K562 (cell line): ENCODE measurements at regions not wholly inside any gene's neighbourhood (a gene's known extent, or its start where the extent isn't known, plus 50 kb on each side); places are given as distances from the start of the nearest gene placed in this dataset.

Experiments used
- ARNT ChIP-seq, 2 experiments: fragments of 450-650 bp; IDR thresholded peaks; 2 replicates each; pipeline ENCODE4 v1.6.1; 2016; ENCODE audit warnings: mild to moderate bottlenecking in 1 of 2
- CTBP1 ChIP-seq: fragments of 450-650 bp; IDR thresholded peaks from 2 replicates; pipeline ENCODE4 v1.6.1; 2016; ENCODE audit warnings: borderline replicate concordance
- ESRRA ChIP-seq: fragments of 450-650 bp; IDR thresholded peaks from 2 replicates; pipeline ENCODE4 v1.6.1; 2014; ENCODE audit warnings: low read depth, mild to moderate bottlenecking, moderate library complexity, borderline replicate concordance
- MAZ ChIP-seq, 2 experiments: fragments of 450-650 bp in 1 of 2; sonication (generic) in 1 of 2; formaldehyde crosslinking; IDR thresholded peaks in 1 of 2; conservative IDR thresholded peaks in 1 of 2; 2 replicates each; pipeline versions ENCODE4 v1.4.0 to v1.5.0; 2020; ENCODE audit warnings: mild to moderate bottlenecking in 1 of 2, missing genetic modification reagents in 1 of 2
- MBD2 ChIP-seq: sonication (generic); IDR thresholded peaks from 2 replicates; pipeline ENCODE4 v1.6.1; 2016; ENCODE audit warnings: low read depth, borderline replicate concordance
- MITF ChIP-seq: IDR thresholded peaks from 2 replicates; pipeline ENCODE4 v1.6.1; 2014; ENCODE audit warnings: antibody characterized with exemption
- MNT ChIP-seq, 2 experiments: fragments of 450-650 bp; conservative IDR thresholded peaks; 2 replicates each; pipeline ENCODE4 v1.6.1; 2017; ENCODE audit warnings: mild to moderate bottlenecking in 2 of 2, moderate library complexity in 2 of 2
- NFIC ChIP-seq: fragments of 450-650 bp; IDR thresholded peaks from 2 replicates; pipeline ENCODE4 v1.6.1; 2017; ENCODE audit warnings: mild to moderate bottlenecking, inconsistent platforms
- NR2C2 ChIP-seq, 2 experiments: fragments of 200-800 bp in 1 of 2; sonication (Bioruptor generic) in 1 of 2; sonication (generic) in 1 of 2; formaldehyde crosslinking in 1 of 2; IDR thresholded peaks; 2 replicates each; pipeline versions ENCODE4 v1.6.1 to v1.8.0; 2016 to 2022; ENCODE audit warnings: mild to moderate bottlenecking in 1 of 2, missing compliant biosample characterization in 1 of 2, missing genetic modification characterization in 1 of 2, missing genetic modification reagents in 1 of 2
- RFX7 ChIP-seq: fragments of 250-450 bp; sonication (Bioruptor Pico); IDR thresholded peaks from 2 replicates; pipeline ENCODE4 v1.5.1; 2021; ENCODE audit warnings: mild to moderate bottlenecking
- RNF2 ChIP-seq: sonication (generic); IDR thresholded peaks from 2 replicates; pipeline ENCODE4 v1.6.1; 2016
- SMAD4 ChIP-seq: fragments of 250-450 bp; sonication (Bioruptor Pico); conservative IDR thresholded peaks from 2 replicates; pipeline ENCODE4 v1.8.0; 2021; ENCODE audit warnings: inconsistent platforms, mild to moderate bottlenecking, moderate library complexity
- TEAD2 ChIP-seq: fragments of 450-650 bp; IDR thresholded peaks from 2 replicates; pipeline ENCODE4 v1.6.1; 2016; ENCODE audit warnings: missing genetic modification characterization, control low read depth, missing compliant biosample characterization
- ZEB2 ChIP-seq: fragments of 450-650 bp; IDR thresholded peaks from 2 replicates; pipeline ENCODE4 v1.6.1; 2016
- ZKSCAN8 ChIP-seq: fragments of 200-800 bp; sonication (Bioruptor generic); IDR thresholded peaks from 2 replicates; pipeline ENCODE4 v1.6.1; 2016; ENCODE audit warnings: missing genetic modification characterization, missing compliant biosample characterization
- TF ChIP-seq, protein P1 (sequence below), 3 experiments: fragments of 200-800 bp in 1 of 3; sonication (Bioruptor generic) in 1 of 3; sonication (generic) in 1 of 3; formaldehyde crosslinking in 1 of 3; IDR thresholded peaks; 2 replicates each; pipeline versions ENCODE4 v1.6.1 to v1.8.0; 2016 to 2022; ENCODE audit warnings: mild to moderate bottlenecking in 2 of 3, missing compliant biosample characterization in 2 of 3, missing genetic modification characterization in 2 of 3, missing genetic modification reagents in 1 of 3
- TF ChIP-seq, protein P2 (sequence below): fragments of 450-650 bp; IDR thresholded peaks from 2 replicates; pipeline ENCODE4 v1.6.1; 2014; ENCODE audit warnings: low read depth, mild to moderate bottlenecking, moderate library complexity, borderline replicate concordance
- TF ChIP-seq, protein P3 (sequence below): fragments of 200-800 bp; sonication (Bioruptor generic); IDR thresholded peaks from 2 replicates; pipeline ENCODE4 v1.6.1; 2017; ENCODE audit warnings: missing genetic modification characterization, missing compliant biosample characterization
- TF ChIP-seq, protein P4 (sequence below): fragments of 250-450 bp; sonication (Bioruptor Pico); IDR thresholded peaks from 2 replicates; pipeline ENCODE4 v1.8.0; 2021; ENCODE audit warnings: moderate library complexity, mild to moderate bottlenecking, inconsistent platforms

GRCh38 chr2:195513119-195513518 is 143.9 kb upstream of the SLC39A10 start (continued):
- peak; percentile 78 for TF ChIP-seq ZEB2
- TF ChIP-seq MAZ (CRISPR knock-in tag; conservative IDR thresholded peaks at IDR 0.05 in 1 of 2, IDR thresholded peaks at IDR 0.05 in 1 of 2), result peak in 1 of 2 experiments; percentile 44; a peak in 1 of 4 replicates
- TF ChIP-seq SMAD4 (CRISPR knock-in tag), result peak; percentile 69
- TF ChIP-seq ESRRA, result peak; percentile 62; the same call in 1 of the 2 replicates
- no peak for TF ChIP-seq NR2C2 (CRISPR knock-in tag; IDR thresholded peaks at IDR 0.05)
- TF ChIP-seq NR2C2 (tag; IDR thresholded peaks at IDR 0.05), result peak; percentile 69
- TF ChIP-seq ZKSCAN8 (CRISPR knock-in tag), result peak; percentile 59; the same call in 1 of the 2 replicates
- TF ChIP-seq, protein P1, sequence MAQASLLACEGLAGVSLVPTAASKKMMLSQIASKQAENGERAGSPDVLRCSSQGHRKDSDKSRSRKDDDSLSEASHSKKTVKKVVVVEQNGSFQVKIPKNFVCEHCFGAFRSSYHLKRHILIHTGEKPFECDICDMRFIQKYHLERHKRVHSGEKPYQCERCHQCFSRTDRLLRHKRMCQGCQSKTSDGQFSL (CRISPR knock-in tag; IDR thresholded peaks at IDR 0.05), result no peak
- TF ChIP-seq, protein P1 (tag; IDR thresholded peaks at IDR 0.05), result peak in 1 of 2 experiments; percentile 29; a peak in 1 of 4 replicates
- peak; percentile 97 for TF ChIP-seq RNF2
- TF ChIP-seq MITF, result peak; percentile 14; the same call in 1 of the 2 replicates
- peak; percentile 77 for TF ChIP-seq NFIC
- peak; percentile 13; the same call in 1 of the 2 replicates for TF ChIP-seq TEAD2
- TF ChIP-seq, protein P2, sequence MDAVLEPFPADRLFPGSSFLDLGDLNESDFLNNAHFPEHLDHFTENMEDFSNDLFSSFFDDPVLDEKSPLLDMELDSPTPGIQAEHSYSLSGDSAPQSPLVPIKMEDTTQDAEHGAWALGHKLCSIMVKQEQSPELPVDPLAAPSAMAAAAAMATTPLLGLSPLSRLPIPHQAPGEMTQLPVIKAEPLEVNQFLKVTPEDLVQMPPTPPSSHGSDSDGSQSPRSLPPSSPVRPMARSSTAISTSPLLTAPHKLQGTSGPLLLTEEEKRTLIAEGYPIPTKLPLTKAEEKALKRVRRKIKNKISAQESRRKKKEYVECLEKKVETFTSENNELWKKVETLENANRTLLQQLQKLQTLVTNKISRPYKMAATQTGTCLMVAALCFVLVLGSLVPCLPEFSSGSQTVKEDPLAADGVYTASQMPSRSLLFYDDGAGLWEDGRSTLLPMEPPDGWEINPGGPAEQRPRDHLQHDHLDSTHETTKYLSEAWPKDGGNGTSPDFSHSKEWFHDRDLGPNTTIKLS, result 0 out of 2 replicates have a peak, but pooled peaks have one; percentile 8
- TF ChIP-seq, protein P3, sequence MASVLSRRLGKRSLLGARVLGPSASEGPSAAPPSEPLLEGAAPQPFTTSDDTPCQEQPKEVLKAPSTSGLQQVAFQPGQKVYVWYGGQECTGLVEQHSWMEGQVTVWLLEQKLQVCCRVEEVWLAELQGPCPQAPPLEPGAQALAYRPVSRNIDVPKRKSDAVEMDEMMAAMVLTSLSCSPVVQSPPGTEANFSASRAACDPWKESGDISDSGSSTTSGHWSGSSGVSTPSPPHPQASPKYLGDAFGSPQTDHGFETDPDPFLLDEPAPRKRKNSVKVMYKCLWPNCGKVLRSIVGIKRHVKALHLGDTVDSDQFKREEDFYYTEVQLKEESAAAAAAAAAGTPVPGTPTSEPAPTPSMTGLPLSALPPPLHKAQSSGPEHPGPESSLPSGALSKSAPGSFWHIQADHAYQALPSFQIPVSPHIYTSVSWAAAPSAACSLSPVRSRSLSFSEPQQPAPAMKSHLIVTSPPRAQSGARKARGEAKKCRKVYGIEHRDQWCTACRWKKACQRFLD (CRISPR knock-in tag), result peak; percentile 78; the same call in 1 of the 2 replicates
- TF ChIP-seq MNT (conservative IDR thresholded peaks at IDR 0.05), result peak in 1 of 2 experiments; percentile 41; a peak in 1 of 4 replicates
- TF ChIP-seq ARNT (IDR thresholded peaks at IDR 0.05), result peak; percentile 66 to 67; a peak in 3 of 4 replicates
- TF ChIP-seq, protein P4, sequence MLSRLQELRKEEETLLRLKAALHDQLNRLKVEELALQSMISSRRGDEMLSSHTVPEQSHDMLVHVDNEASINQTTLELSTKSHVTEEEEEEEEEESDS, result no peak
- TF ChIP-seq MBD2, result peak; percentile 54; the same call in 1 of the 2 replicates
- peak; percentile 50; the same call in 1 of the 2 replicates for TF ChIP-seq CTBP1
- no peak for TF ChIP-seq RFX7
